OCI-LY7 (cell line): ENCODE measurements at regions not wholly inside any gene's neighbourhood (a gene's known extent, or its start where the extent isn't known, plus 50 kb on each side); places are given as distances from the start of the nearest gene placed in this dataset.

Experiments used
- EZH2phosphoT487 ChIP-seq: fragments of 200-600 bp; sonication (generic); IDR thresholded peaks from 2 replicates; pipeline ENCODE4 v1.6.1; 2018; ENCODE audit warnings: low read depth, borderline replicate concordance, mild to moderate bottlenecking, mixed run types, antibody characterized with exemption, low read length, moderate library complexity, mixed read lengths
- TF ChIP-seq, protein P1 (sequence below): fragments of 200-600 bp; sonication (generic); conservative IDR thresholded peaks from 2 replicates; pipeline ENCODE4 v1.5.1; 2014; ENCODE audit warnings: mild to moderate bottlenecking, antibody characterized with exemption, low read length, moderate library complexity, mixed read lengths

DNA sequence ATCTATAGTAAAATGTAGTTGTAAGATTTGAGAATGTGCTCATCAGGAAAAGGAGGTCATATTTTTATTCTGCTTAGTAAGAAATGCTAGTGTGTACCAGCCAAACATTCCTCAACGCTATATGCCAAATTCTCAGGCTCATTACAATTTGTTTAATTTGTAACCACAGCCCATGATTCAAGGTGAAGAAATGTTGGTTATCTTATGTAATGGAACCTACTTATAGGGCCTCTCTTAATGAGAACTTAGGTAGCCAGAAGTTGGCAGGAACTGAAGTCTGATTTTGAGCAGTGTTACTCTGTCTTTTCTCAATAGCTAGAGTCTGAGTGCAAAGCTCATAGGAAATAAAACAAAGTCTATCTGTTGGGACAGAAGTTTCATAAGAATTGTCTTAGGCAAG lies 595.0 kb downstream of the GLUD2 start:
- TF ChIP-seq, protein P1, sequence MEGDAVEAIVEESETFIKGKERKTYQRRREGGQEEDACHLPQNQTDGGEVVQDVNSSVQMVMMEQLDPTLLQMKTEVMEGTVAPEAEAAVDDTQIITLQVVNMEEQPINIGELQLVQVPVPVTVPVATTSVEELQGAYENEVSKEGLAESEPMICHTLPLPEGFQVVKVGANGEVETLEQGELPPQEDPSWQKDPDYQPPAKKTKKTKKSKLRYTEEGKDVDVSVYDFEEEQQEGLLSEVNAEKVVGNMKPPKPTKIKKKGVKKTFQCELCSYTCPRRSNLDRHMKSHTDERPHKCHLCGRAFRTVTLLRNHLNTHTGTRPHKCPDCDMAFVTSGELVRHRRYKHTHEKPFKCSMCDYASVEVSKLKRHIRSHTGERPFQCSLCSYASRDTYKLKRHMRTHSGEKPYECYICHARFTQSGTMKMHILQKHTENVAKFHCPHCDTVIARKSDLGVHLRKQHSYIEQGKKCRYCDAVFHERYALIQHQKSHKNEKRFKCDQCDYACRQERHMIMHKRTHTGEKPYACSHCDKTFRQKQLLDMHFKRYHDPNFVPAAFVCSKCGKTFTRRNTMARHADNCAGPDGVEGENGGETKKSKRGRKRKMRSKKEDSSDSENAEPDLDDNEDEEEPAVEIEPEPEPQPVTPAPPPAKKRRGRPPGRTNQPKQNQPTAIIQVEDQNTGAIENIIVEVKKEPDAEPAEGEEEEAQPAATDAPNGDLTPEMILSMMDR = no peak
- no peak for TF ChIP-seq EZH2phosphoT487
